ENCODE measurements at regions not wholly inside any gene's neighbourhood (a gene's known extent, or its start where the extent isn't known, plus 50 kb on each side); places are given as distances from the start of the nearest gene placed in this dataset.

- TF ChIP-seq CTCF (IDR thresholded peaks at IDR 0.05) (no peak), POLR2AphosphoS5 (IDR thresholded peaks at IDR 0.05) (no peak), POLR2A (IDR thresholded peaks at IDR 0.05) (no peak), EP300 (IDR thresholded peaks at IDR 0.05) (no peak)
Observed at GRCh38 chr1:225720937-225721336, 56.7 kb upstream of the SRP9 start.

All from upper lobe of left lung (tissue), 4 donors.